NCI-H1048 (cell line): ENCODE measurements at regions not wholly inside any gene's neighbourhood (a gene's known extent, or its start where the extent isn't known, plus 50 kb on each side); places are given as distances from the start of the nearest gene placed in this dataset.

ENCODE experiments used
- DNase-seq: peaks from one replicate; lab custom pipeline; 2025; lab: John Stamatoyannopoulos, UW

- DNase-seq = no peak
These were observed 74.9 kb upstream of the MAOA start for GRCh38 chrX:43581167-43581566.

- DNase-seq = no peak
These were observed 74.1 kb upstream of the MAOA start for GRCh38 chrX:43581888-43582539.

- no peak for DNase-seq
These were observed 73.6 kb upstream of the MAOA start for GRCh38 chrX:43582540-43582913.

- no peak for DNase-seq
These were observed 70.2 kb upstream of the MAOA start for GRCh38 chrX:43585922-43586321.

- no peak for DNase-seq
These were observed 69.3 kb upstream of the MAOA start for GRCh38 chrX:43586830-43587229.

- DNase-seq = no peak
These were observed 66.4 kb upstream of the MAOA start for GRCh38 chrX:43589735-43590134.

- DNase-seq = no peak
These were observed 65.9 kb upstream of the MAOA start for GRCh38 chrX:43590150-43590549.

GRCh38 chrX:43592597-43592996 lies 63.5 kb upstream of the MAOA start:
- DNase-seq = no peak

GRCh38 chrX:43595931-43596330 lies 60.2 kb upstream of the MAOA start:
- DNase-seq = no peak

- DNase-seq = no peak
These were observed 51.3 kb upstream of the MAOA start for GRCh38 chrX:43604753-43605152.

- DNase-seq = no peak
These were observed 50.7 kb upstream of the MAOA start for GRCh38 chrX:43605351-43605750.
